Middle frontal gyrus (tissue), 1 donor: ENCODE measurements at regions not wholly inside any gene's neighbourhood (a gene's known extent, or its start where the extent isn't known, plus 50 kb on each side); places are given as distances from the start of the nearest gene placed in this dataset.
"Not testable (repeated sequence)": the region's sequence is repeated elsewhere in the genome, so short reads cannot be mapped to it uniquely, and the experiment has no call there.

Experiments used
- DNase-seq: peaks from one replicate; pipeline ENCODE4 v3.0.0-alpha.2; 2015; ENCODE audit warnings: low spot score; ENCODE audit errors: extremely low spot score

GRCh38 chr14:54251356-54251755, 145.5 kb upstream of the CDKN3 start:
- no peak for DNase-seq

GRCh38 chr14:54252072-54252730, 144.6 kb upstream of the CDKN3 start:
- DNase-seq = no peak

GRCh38 chr14:54253195-54253947, 143.4 kb upstream of the CDKN3 start:
- no peak for DNase-seq

- DNase-seq = no peak
Observed at GRCh38 chr14:54256156-54256555, 140.7 kb upstream of the CDKN3 start.

- no peak for DNase-seq
Observed at GRCh38 chr14:54257424-54257823, 139.4 kb upstream of the CDKN3 start.

- DNase-seq = no peak
Observed at GRCh38 chr14:54258382-54258781, 138.4 kb upstream of the CDKN3 start.

- no peak for DNase-seq
Observed at GRCh38 chr14:54259821-54260220, 137.0 kb upstream of the CDKN3 start.

GRCh38 chr14:54261283-54261682, 135.5 kb upstream of the CDKN3 start:
- DNase-seq = no peak

GRCh38 chr14:54266616-54267015, 130.2 kb upstream of the CDKN3 start:
- DNase-seq = not testable (repeated sequence)

GRCh38 chr14:54267172-54267571, 129.6 kb upstream of the CDKN3 start:
- no peak for DNase-seq

GRCh38 chr14:54275997-54276725, 120.6 kb upstream of the CDKN3 start:
- DNase-seq = no peak

- no peak for DNase-seq
Observed at GRCh38 chr14:54278087-54278486, 118.7 kb upstream of the CDKN3 start.

GRCh38 chr14:54278665-54279295, 118.0 kb upstream of the CDKN3 start:
- no peak for DNase-seq

- no peak for DNase-seq
Observed at GRCh38 chr14:54282849-54283248, 114.0 kb upstream of the CDKN3 start.

- DNase-seq = no peak
Observed at GRCh38 chr14:54285030-54285429, 111.8 kb upstream of the CDKN3 start.

GRCh38 chr14:54291491-54292191, 105.2 kb upstream of the CDKN3 start:
- DNase-seq = no peak

- no peak for DNase-seq
Observed at GRCh38 chr14:54294802-54295201, 102.0 kb upstream of the CDKN3 start.

GRCh38 chr14:54299410-54300363, 97.1 kb upstream of the CDKN3 start:
- no peak for DNase-seq

- DNase-seq = no peak
Observed at GRCh38 chr14:54300881-54301280, 95.9 kb upstream of the CDKN3 start.

GRCh38 chr14:54301359-54301758, 95.4 kb upstream of the CDKN3 start:
- no peak for DNase-seq
